ENCODE measurements at regions not wholly inside any gene's neighbourhood (a gene's known extent, or its start where the extent isn't known, plus 50 kb on each side); places are given as distances from the start of the nearest gene placed in this dataset.
A peak's percentile ranks its signal among the peaks of the same experiment; 100 is the strongest.

- Mint-ChIP-seq H3K27ac (no peak overlapping the region), H3K27me3 (peaks cover 18% of the 10 kb centered on the region), H3K4me3 (no peak overlapping the region), H3K36me3 (ENCODE audit: low read depth) (no peaks in the 10 kb centered on the region), H3K4me1 (ENCODE audit: low read depth) (peaks cover 16% of the 10 kb centered on the region), H3K9me3 (no peaks in the 10 kb centered on the region)
- intact Hi-C loops (cut with micrococcal nuclease), result no loop called here
- DNase-seq (no peak), ATAC-seq (no peak)
- ChIA-PET CTCF (no interaction called here), POLR2A (no interaction called here)
- TF ChIP-seq, protein P1, sequence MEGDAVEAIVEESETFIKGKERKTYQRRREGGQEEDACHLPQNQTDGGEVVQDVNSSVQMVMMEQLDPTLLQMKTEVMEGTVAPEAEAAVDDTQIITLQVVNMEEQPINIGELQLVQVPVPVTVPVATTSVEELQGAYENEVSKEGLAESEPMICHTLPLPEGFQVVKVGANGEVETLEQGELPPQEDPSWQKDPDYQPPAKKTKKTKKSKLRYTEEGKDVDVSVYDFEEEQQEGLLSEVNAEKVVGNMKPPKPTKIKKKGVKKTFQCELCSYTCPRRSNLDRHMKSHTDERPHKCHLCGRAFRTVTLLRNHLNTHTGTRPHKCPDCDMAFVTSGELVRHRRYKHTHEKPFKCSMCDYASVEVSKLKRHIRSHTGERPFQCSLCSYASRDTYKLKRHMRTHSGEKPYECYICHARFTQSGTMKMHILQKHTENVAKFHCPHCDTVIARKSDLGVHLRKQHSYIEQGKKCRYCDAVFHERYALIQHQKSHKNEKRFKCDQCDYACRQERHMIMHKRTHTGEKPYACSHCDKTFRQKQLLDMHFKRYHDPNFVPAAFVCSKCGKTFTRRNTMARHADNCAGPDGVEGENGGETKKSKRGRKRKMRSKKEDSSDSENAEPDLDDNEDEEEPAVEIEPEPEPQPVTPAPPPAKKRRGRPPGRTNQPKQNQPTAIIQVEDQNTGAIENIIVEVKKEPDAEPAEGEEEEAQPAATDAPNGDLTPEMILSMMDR (IDR thresholded peaks at IDR 0.05), result no peak
These were observed 128.0 kb upstream of the EEA1 start for GRCh38 chr12:93056971-93057535.

- Mint-ChIP-seq H3K9me3 (no peaks in the 10 kb centered on the region), H3K36me3 (ENCODE audit: low read depth) (no peaks in the 10 kb centered on the region), H3K27ac (no peak overlapping the region), H3K4me3 (no peak overlapping the region), H3K27me3 (peaks cover 20% of the 10 kb centered on the region), H3K4me1 (ENCODE audit: low read depth) (peaks cover 16% of the 10 kb centered on the region)
- ATAC-seq, result no peak
- TF ChIP-seq, protein P1 (IDR thresholded peaks at IDR 0.05), result no peak
- DNase-seq, result no peak
- ChIA-PET CTCF (no interaction called here), POLR2A (interaction anchor here (0.6 kb wide), 1 partner anchor 307 kb away, joined by 3 read pairs; no protein-coding TSS in a partner anchor)
- intact Hi-C loops (cut with micrococcal nuclease), result no loop called here
These were observed 129.2 kb upstream of the EEA1 start for GRCh38 chr12:93058280-93058679.

- TF ChIP-seq, protein P1 (IDR thresholded peaks at IDR 0.05), result no peak
- no peak for ATAC-seq
- H3K27ac Mint-ChIP-seq, result no peak overlapping the region
- no peaks in the 10 kb centered on the region for H3K36me3 Mint-ChIP-seq (ENCODE audit: low read depth)
- H3K9me3 Mint-ChIP-seq, result no peaks in the 10 kb centered on the region
- H3K4me3 Mint-ChIP-seq, result no peak overlapping the region
- intact Hi-C loops (cut with micrococcal nuclease), result no loop called here
- POLR2A ChIA-PET, result no interaction called here
- DNase-seq, result no peak
- CTCF ChIA-PET, result no interaction called here
- peaks cover 26% of the 10 kb centered on the region for H3K27me3 Mint-ChIP-seq
- H3K4me1 Mint-ChIP-seq (ENCODE audit: low read depth), result peaks cover 16% of the 10 kb centered on the region
These were observed 130.2 kb upstream of the EEA1 start for GRCh38 chr12:93059288-93059687.

- H3K9me3 Mint-ChIP-seq, result no peaks in the 10 kb centered on the region
- TF ChIP-seq, protein P1 (IDR thresholded peaks at IDR 0.05), result no peak
- ChIA-PET POLR2A (no interaction called here), CTCF (no interaction called here)
- intact Hi-C loops (cut with micrococcal nuclease), result no loop called here
- ATAC-seq (peak; percentile 90), DNase-seq (no peak)
- H3K36me3 Mint-ChIP-seq (ENCODE audit: low read depth), result no peaks in the 10 kb centered on the region
- H3K27me3 Mint-ChIP-seq, result peaks cover 24% of the 10 kb centered on the region
- peaks cover 16% of the 10 kb centered on the region for H3K4me1 Mint-ChIP-seq (ENCODE audit: low read depth)
- H3K4me3 Mint-ChIP-seq, result no peak overlapping the region
- H3K27ac Mint-ChIP-seq, result no peak overlapping the region
These were observed 131.0 kb upstream of the EEA1 start for GRCh38 chr12:93059925-93060665.

DNA sequence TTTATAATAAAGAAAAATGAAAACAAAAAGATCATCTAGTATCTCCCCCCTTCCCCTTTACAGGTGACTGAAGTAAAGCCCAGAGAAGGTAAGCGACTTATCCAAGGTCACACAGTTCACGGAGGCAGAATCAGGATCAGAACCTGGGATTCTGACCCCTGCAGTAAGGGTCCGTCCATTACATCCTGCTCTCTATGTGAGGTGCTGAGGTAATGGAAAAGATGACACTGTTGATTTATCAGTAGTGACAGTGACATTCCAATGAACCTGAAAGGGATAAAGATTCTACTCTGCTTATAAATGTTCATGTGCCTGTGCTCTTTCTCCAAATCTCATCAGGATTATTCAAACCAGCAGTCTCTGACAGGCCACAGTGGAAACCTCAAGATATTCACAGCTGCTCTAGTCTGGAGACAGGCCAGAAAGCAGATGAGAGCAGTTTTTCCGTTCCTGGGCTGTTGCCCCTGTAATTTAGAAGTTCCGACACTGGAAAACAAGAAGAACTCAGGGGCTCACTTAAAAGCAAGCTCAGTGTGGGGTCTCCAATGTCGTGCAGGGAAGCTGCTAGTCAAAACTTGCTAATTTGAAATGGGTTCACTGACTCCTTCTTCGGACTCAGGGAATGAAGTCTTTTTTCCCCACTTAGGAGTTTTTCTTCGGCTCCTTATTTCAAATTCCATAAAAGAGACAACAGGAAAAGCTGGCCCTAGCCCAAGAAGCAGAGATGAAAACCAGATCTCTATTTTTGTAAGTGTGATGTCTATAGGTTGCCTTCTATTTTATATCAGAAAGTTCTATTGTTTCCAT, 131.8 kb upstream of the EEA1 start:
- Mint-ChIP-seq H3K4me3 (no peak overlapping the region), H3K27ac (no peak overlapping the region)
- intact Hi-C loops (cut with micrococcal nuclease), result no loop called here

More for the DNA sequence above, 131.8 kb upstream of the EEA1 start:
- CTCF ChIA-PET, result interaction anchor here (0.9 to 1.3 kb wide), 2 partner anchors 37 to 359 kb away, joined by 3 to 4 read pairs; no protein-coding TSS in a partner anchor
- Mint-ChIP-seq H3K4me1 (ENCODE audit: low read depth) (peaks cover 16% of the 10 kb centered on the region), H3K9me3 (no peaks in the 10 kb centered on the region), H3K36me3 (ENCODE audit: low read depth) (no peaks in the 10 kb centered on the region), H3K27me3 (peaks cover 22% of the 10 kb centered on the region)
- TF ChIP-seq, protein P1 (IDR thresholded peaks at IDR 0.05), result no peak
- peak; percentile 9 for DNase-seq
- peak; percentile 50 for ATAC-seq
- POLR2A ChIA-PET, result no interaction called here
